GM21737 (cell line): ENCODE measurements at regions not wholly inside any gene's neighbourhood (a gene's known extent, or its start where the extent isn't known, plus 50 kb on each side); places are given as distances from the start of the nearest gene placed in this dataset.
"Not testable (repeated sequence)": the region's sequence is repeated elsewhere in the genome, so short reads cannot be mapped to it uniquely, and the experiment has no call there.

ENCODE experiments used
- ATAC-seq: cut with Tn5 transposase; IDR thresholded peaks from one replicate; pipeline ENCODE4 v1.9.1; 2021; ENCODE audit warnings: mild to moderate bottlenecking, moderate library complexity; ENCODE audit not compliant: unreplicated experiment

GRCh38 chr1:206404309-206405027 is 65.8 kb upstream of the IKBKE start:
- ATAC-seq = not testable (repeated sequence)

DNA sequence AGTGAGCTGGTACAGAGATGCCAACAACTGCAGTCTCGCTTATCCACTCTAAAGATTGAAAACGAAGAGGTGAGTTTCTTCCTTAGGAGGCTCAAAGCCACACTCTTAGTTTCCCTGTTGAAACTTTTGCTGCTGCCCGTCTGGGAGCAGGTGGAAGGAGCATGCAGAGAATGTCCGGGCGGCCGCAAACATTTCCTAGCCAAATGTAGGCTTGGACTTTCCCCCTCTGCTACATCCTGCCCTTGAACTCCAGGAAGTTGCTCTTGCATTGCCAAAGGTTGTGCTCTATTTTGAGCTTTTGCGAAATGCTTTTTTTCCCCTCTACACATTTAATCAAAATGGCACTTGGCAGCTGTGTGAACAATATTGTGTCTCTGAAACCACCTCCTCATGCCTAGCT is 65.0 kb upstream of the IKBKE start:
- ATAC-seq = not testable (repeated sequence)

DNA sequence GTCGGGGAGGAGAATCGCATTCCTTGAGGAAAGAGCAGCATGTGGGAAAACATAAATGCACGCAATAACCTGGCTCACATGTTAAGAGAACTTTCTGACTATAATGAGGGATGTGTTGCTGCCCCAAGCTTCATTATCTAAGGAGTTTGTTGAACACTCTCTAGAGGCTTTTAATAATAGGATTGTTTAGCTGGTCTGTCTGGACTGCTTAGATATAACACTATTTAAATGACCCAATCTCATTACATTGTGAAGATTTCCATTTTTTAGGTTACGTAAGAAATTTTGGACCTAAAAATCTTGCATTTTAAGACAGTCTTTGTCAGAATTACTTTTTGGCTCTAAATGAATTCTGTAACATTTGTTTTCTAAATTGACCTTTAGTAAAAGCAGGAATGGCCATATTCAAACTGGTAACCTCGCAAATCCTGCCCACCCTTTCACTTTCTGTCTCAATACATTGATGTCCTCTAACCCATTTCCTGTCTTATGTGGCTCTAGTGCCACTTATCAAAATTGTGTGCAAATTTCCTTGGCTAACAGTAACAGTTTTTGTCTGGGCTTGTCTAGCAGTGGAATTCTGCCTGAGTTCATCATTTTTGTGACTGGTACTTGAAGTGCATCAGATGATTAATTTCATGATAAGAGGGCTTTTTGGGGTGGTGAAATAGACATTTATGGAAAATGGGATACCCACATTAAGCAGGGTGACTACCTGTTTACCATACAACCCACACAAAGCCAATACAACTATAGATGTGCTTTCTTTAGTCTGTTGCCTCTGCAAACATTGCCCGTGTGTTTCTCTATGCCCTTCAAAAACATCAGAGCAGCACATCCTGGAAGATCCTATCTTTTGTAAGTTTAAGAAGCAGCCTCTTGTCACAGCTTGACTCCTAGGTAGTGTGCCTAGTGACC is 61.6 kb upstream of the IKBKE start:
- ATAC-seq = not testable (repeated sequence)

DNA sequence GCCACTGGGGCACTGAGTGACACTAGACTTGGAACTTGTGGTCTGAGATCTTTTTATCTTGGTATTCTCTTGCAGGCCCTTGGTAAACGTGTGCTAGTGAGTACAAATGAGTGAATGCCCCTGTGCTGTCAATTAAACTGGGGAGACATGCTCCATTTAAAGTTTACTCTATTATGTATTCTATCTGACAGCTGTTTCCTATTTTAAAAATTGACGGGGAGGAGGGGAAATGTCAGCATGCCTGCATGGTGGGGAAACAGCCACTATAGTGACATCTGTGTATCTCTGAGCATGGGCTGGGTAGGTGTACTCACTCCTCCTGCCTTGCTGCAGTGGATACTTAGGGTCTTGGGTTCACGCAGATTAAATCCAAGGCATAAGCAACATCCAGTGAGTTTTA is 59.0 kb upstream of the IKBKE start:
- ATAC-seq = no peak

GRCh38 chr1:206415942-206416341 is 54.3 kb upstream of the IKBKE start:
- no peak for ATAC-seq

DNA sequence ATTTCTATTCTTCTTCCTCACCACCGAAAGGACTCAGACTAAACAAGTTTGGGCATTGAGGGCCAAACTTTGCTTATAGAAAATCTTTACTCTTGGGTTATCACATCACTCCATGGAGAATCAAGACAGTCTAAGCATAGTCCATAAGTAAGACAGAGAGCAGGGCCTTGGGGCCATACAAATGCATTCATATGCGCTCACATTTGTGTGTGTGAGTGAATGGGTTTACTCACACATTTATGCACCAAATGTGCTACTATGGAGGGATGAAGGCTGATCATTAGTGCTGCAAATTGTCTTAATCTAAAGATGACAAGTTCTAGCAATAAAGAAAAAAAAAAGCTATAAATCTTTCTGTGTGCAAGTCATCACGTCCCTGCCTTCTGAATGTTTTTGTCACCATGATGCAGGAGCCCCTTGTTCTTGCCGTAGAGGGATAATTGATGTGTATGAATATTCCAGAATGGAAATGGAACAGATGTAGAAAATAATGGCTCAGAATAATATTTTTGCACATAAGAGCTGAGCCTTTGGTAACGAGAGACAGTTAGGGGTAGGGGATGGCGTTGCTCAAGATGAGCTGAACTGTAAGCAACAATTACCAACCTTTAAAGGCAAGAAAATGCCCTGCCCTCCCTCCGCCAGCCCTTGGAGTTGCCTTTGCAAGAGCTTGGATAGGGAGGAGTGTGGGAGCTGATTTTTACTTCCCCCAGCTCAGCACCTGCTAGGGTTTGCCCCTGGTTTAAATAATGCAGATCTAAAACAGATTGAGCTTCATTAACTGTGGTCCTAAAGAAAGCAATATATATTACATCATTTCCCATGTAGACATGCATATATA is 52.3 kb upstream of the IKBKE start:
- no peak for ATAC-seq

DNA sequence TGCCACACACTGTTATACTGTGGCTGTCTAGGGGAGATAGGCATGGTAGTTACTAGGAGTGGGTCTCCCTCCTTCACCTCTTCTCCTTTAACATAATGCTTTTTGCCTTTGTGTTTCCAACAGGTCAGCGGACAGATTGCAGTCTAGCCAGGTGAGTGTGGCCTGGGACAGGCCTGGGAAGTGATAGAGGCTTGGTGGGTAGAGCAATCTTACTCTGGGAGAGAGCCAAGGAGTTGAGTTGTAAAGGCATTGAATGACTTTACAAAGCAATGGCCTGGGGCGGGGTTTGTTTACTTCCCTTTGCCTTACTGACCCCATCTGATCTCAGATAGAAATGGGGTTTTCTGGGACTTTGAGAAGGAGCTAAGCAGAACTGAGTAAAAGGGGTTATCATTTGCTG is 51.0 kb upstream of the IKBKE start:
- ATAC-seq = no peak

DNA sequence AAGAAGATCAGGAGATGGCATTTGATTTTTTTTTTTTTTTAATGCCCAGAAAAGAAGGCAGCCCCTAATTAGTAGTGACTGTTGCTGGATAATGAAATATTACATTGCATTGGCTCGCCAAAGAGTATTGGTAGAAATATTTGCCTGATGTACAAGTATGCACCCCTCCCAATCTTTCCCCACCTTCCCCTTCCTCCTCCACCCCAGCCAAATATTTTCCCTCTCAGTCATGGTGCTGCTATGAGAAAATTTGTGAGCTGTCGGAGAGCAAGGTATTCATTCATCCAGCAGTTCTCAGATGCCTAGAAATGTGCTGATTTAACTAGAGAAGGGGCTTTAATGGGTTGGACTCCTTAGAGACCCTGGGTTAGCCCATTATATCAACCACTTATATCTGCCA is 50.5 kb upstream of the IKBKE start:
- ATAC-seq = no peak

DNA sequence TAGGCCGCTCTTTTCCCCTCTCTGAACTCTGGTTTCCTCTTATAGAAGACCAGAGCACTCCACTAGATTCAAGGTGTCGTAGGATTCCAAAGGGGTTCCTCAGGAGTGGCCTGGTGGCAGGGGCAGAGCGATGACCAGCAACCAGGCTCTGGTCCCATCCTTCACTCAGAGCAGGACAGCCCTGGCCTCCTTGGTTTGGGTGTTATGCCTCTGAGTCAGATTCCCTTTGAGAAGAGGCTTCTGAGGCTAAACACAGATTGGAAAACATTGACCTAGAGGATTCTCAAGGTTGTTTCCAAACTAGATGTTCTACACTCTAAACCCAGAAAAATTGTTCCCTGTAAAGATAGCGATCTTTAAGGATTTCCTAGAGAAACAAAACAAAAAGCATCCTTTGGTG is 49.8 kb upstream of the IKBKE start:
- ATAC-seq = no peak
